Glutamatergic neuron (in vitro differentiated cells): ENCODE measurements at regions not wholly inside any gene's neighbourhood (a gene's known extent, or its start where the extent isn't known, plus 50 kb on each side); places are given as distances from the start of the nearest gene placed in this dataset.

Experiments
- DNase-seq: peaks from one replicate; pipeline ENCODE4 v3.0.0; 2022
- H3K27ac Mint-ChIP-seq: one replicate; pipeline ENCODE4 v1.8.0; 2020; ENCODE audit warnings: mild to moderate bottlenecking, mixed read lengths, inconsistent platforms; ENCODE audit not compliant: unreplicated experiment
- H3K27me3 Mint-ChIP-seq: one replicate; pipeline ENCODE4 v1.8.0; 2020; ENCODE audit warnings: mild to moderate bottlenecking, moderate library complexity, mixed read lengths, inconsistent platforms; ENCODE audit not compliant: unreplicated experiment
- H3K36me3 Mint-ChIP-seq: one replicate; pipeline ENCODE4 v1.8.0; 2020; ENCODE audit warnings: mild to moderate bottlenecking, mixed read lengths, inconsistent platforms; ENCODE audit not compliant: unreplicated experiment
- H3K4me1 Mint-ChIP-seq: one replicate; pipeline ENCODE4 v1.8.0; 2020; ENCODE audit warnings: mild to moderate bottlenecking, low read depth, mixed read lengths, inconsistent platforms; ENCODE audit not compliant: unreplicated experiment
- H3K4me3 Mint-ChIP-seq: one replicate; pipeline ENCODE4 v1.8.0; 2020; ENCODE audit warnings: mild to moderate bottlenecking, mixed read lengths, inconsistent platforms; ENCODE audit not compliant: unreplicated experiment
- H3K9me3 Mint-ChIP-seq: one replicate; pipeline ENCODE4 v1.8.0; 2020; ENCODE audit warnings: mild to moderate bottlenecking, moderate library complexity, mixed read lengths, inconsistent platforms; ENCODE audit not compliant: unreplicated experiment
- CTCF ChIP-seq: fragments of 200-600 bp; sonication (generic); IDR thresholded peaks from one replicate; pipeline ENCODE4 v1.5.0; 2021; ENCODE audit not compliant: partially characterized antibody, unreplicated experiment

GRCh38 chr1:229896306-229896705 is 170.7 kb upstream of the GALNT2 start:
- Mint-ChIP-seq H3K27me3 (peaks cover 2% of the 10 kb centered on the region), H3K36me3 (no peaks in the 10 kb centered on the region), H3K9me3 (no peaks in the 10 kb centered on the region), H3K4me3 (no peak overlapping the region), H3K27ac (no peak overlapping the region), H3K4me1 (peaks cover 3% of the 10 kb centered on the region)
- no peak for TF ChIP-seq CTCF
- DNase-seq: no peak

GRCh38 chr1:229896861-229897260 is 170.2 kb upstream of the GALNT2 start:
- no peak for TF ChIP-seq CTCF
- Mint-ChIP-seq H3K27ac (no peak overlapping the region), H3K4me1 (peaks cover 3% of the 10 kb centered on the region), H3K36me3 (no peaks in the 10 kb centered on the region), H3K4me3 (no peak overlapping the region), H3K27me3 (peaks cover 2% of the 10 kb centered on the region), H3K9me3 (no peaks in the 10 kb centered on the region)
- no peak for DNase-seq

GRCh38 chr1:229897501-229897900 is 169.5 kb upstream of the GALNT2 start:
- no peak for TF ChIP-seq CTCF
- no peaks in the 10 kb centered on the region for H3K9me3 Mint-ChIP-seq
- no peak for DNase-seq
- H3K4me3 Mint-ChIP-seq: no peak overlapping the region
- H3K36me3 Mint-ChIP-seq: no peaks in the 10 kb centered on the region
- peaks cover 3% of the 10 kb centered on the region for H3K4me1 Mint-ChIP-seq
- no peak overlapping the region for H3K27ac Mint-ChIP-seq
- peaks cover 2% of the 10 kb centered on the region for H3K27me3 Mint-ChIP-seq

- Mint-ChIP-seq H3K36me3 (no peaks in the 10 kb centered on the region), H3K9me3 (no peaks in the 10 kb centered on the region), H3K4me3 (no peak overlapping the region), H3K4me1 (peaks cover 3% of the 10 kb centered on the region), H3K27me3 (no peaks in the 10 kb centered on the region), H3K27ac (no peak overlapping the region)
- DNase-seq: no peak
- no peak for TF ChIP-seq CTCF
Observed at GRCh38 chr1:229900220-229900619, 166.8 kb upstream of the GALNT2 start.

- no peak overlapping the region for H3K27ac Mint-ChIP-seq
- no peak for TF ChIP-seq CTCF
Observed at GRCh38 chr1:229905031-229905545, 161.9 kb upstream of the GALNT2 start.

More at GRCh38 chr1:229905031-229905545, 161.9 kb upstream of the GALNT2 start:
- H3K4me3 Mint-ChIP-seq: no peak overlapping the region
- no peaks in the 10 kb centered on the region for H3K27me3 Mint-ChIP-seq
- H3K9me3 Mint-ChIP-seq: peaks cover 2% of the 10 kb centered on the region
- H3K4me1 Mint-ChIP-seq: peaks cover 14% of the 10 kb centered on the region
- DNase-seq: no peak
- H3K36me3 Mint-ChIP-seq: no peaks in the 10 kb centered on the region
